Gastroesophageal sphincter (tissue), 4 donors: ENCODE measurements at regions not wholly inside any gene's neighbourhood (a gene's known extent, or its start where the extent isn't known, plus 50 kb on each side); places are given as distances from the start of the nearest gene placed in this dataset.
"Not testable (repeated sequence)": the region's sequence is repeated elsewhere in the genome, so short reads cannot be mapped to it uniquely, and the experiment has no call there.

Experiments used
- ATAC-seq: fragments of 150-250 bp; one replicate; pipeline ENCODE4 v1.9.1; 2016; ENCODE audit warnings: mild to moderate bottlenecking, moderate library complexity
- H3K27ac ChIP-seq, 4 donors: fragments of 200-600 bp; sonication (generic) in 3 of 4; 1 replicate in 3 of 4; 2 replicates in 1 of 4; pipeline ENCODE4 v1.5.1; 2016 to 2019
- H3K27me3 ChIP-seq: fragments of 200-600 bp; sonication (generic); one replicate; pipeline ENCODE4 v1.5.1; 2019
- H3K36me3 ChIP-seq, 2 donors: fragments of 200-600 bp; sonication (generic); one replicate each; pipeline ENCODE4 v1.5.1; 2019; ENCODE audit warnings: control low read depth in 1 of 2
- H3K4me1 ChIP-seq, 3 donors: fragments of 200-600 bp; sonication (generic); 1 replicate in 2 of 3; 2 replicates in 1 of 3; pipeline ENCODE4 v1.5.1; 2016 to 2019; ENCODE audit warnings: control low read depth in 2 of 3
- H3K4me3 ChIP-seq, 2 donors: fragments of 200-600 bp; sonication (generic); one replicate each; pipeline ENCODE4 v1.5.1; 2019; ENCODE audit warnings: mild to moderate bottlenecking in 1 of 2, moderate library complexity in 1 of 2
- H3K9me3 ChIP-seq, 3 donors: fragments of 200-600 bp; sonication (generic); one replicate each; pipeline ENCODE4 v1.5.1; 2017 to 2019; ENCODE audit warnings: control low read depth in 2 of 3
- CTCF ChIP-seq, 4 experiments: fragments of 200-600 bp in 2 of 4; fragments of 450-650 bp in 2 of 4; sonication (generic) in 1 of 4; IDR thresholded peaks; one replicate each; pipeline ENCODE4 v1.5.1; 2017 to 2019; ENCODE audit warnings: antibody characterized with exemption in 4 of 4, mild to moderate bottlenecking in 2 of 4, moderate library complexity in 2 of 4
- EP300 ChIP-seq: sonication (generic); formaldehyde crosslinking; IDR thresholded peaks from one replicate; pipeline ENCODE4 v1.6.1; 2017; ENCODE audit warnings: antibody characterized with exemption, mild to moderate bottlenecking
- POLR2A ChIP-seq, 2 donors: fragments of 450-650 bp; IDR thresholded peaks; one replicate each; pipeline ENCODE4 v1.6.1; 2017; ENCODE audit warnings: antibody characterized with exemption in 2 of 2, mild to moderate bottlenecking in 2 of 2, moderate library complexity in 1 of 2
- POLR2AphosphoS5 ChIP-seq: sonication (generic); formaldehyde crosslinking; IDR thresholded peaks from one replicate; pipeline ENCODE4 v1.6.1; 2017; ENCODE audit warnings: antibody characterized with exemption
- WGBS, 2 donors: methylation state at CpG; one replicate each; pipeline ENCODE4 v1.1.5; 2018; ENCODE audit warnings: low coverage in 1 of 2; 5-methylcytosine and 5-hydroxymethylcytosine counted together

GRCh38 chr6:168170841-168171601, 92.0 kb upstream of the FRMD1 start:
- Histone ChIP-seq H3K4me3 (no peak overlapping the region), H3K27me3 (peaks cover 7% of the 10 kb centered on the region), H3K27ac (no peak overlapping the region), H3K4me1 (no peaks in the 10 kb centered on the region), H3K9me3 (no peaks in the 10 kb centered on the region), H3K36me3 (no peaks in the 10 kb centered on the region)
- no peak for ATAC-seq
- TF ChIP-seq POLR2AphosphoS5 (no peak), CTCF (IDR thresholded peaks at IDR 0.05) (no peak), POLR2A (IDR thresholded peaks at IDR 0.05) (no peak), EP300 (no peak)
- WGBS, 2 donors, result 70 to 83% methylated on average over 9 to 15 of the region's 16 CpGs

DNA sequence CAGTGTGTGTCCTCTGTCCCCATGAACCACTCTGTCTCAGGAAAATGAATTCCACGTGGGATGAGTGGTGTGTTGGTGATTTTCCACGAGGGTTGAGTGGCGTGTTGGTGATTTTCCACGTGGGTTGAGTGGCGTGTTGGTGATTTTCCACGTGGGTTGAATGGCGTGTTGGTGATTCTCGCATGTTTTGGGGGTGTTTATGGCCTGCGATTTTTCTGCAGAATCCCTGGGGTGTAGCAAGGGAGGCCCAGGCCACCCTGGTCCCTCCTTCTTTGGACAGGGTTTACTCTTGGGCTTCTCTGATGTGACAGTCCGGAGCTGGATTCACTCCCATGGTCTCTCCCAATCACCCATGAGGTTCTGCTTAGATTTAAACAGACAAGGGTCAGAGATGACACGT, 90.6 kb upstream of the FRMD1 start:
- TF ChIP-seq POLR2A (IDR thresholded peaks at IDR 0.05), result no peak
- TF ChIP-seq CTCF (IDR thresholded peaks at IDR 0.05), result no peak
- TF ChIP-seq POLR2AphosphoS5, result no peak
- TF ChIP-seq EP300, result no peak
- Histone ChIP-seq H3K36me3 (no peaks in the 10 kb centered on the region), H3K4me1 (no peaks in the 10 kb centered on the region), H3K27me3 (peaks cover 7% of the 10 kb centered on the region), H3K4me3 (no peak overlapping the region), H3K27ac (no peak overlapping the region), H3K9me3 (no peaks in the 10 kb centered on the region)
- ATAC-seq, result no peak
- WGBS, 2 donors, result 88 to 93% methylated on average over 8 to 10 of the region's 11 CpGs

GRCh38 chr6:168168936-168169335, 89.9 kb upstream of the FRMD1 start:
- not testable (repeated sequence) for H3K27me3 ChIP-seq, H3K4me1 ChIP-seq, H3K9me3 ChIP-seq, H3K36me3 ChIP-seq, H3K27ac ChIP-seq, H3K4me3 ChIP-seq, ATAC-seq
- 100% methylated on average over 2 to 3 of the region's 12 CpGs for WGBS, 2 donors

DNA sequence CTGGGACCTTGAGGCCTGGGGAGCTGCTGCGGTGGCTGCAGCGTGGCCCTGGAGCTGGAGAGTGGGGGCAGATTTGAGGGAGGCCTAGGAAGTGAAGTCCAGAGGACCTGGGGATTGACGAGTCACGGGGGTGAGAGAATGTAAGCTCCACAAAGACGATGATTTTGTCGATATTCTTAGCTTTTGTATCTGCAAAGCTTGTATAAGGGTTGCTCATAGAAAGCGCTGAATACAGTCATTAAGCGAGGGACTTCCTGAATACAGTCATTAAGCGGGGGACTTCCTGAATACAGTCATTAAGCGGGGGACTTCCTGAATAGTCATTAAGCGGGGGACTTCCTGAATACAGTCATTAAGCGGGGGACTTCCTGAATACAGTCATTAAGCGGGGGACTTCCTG, 89.3 kb upstream of the FRMD1 start:
- not testable (repeated sequence) for ATAC-seq, H3K27ac ChIP-seq, H3K4me3 ChIP-seq, H3K36me3 ChIP-seq, H3K4me1 ChIP-seq, H3K27me3 ChIP-seq, H3K9me3 ChIP-seq
- 86 to 90% methylated on average over 9 to 11 of the region's 13 CpGs for WGBS, 2 donors

GRCh38 chr6:168167431-168168315, 88.7 kb upstream of the FRMD1 start:
- Histone ChIP-seq H3K27ac (no peak overlapping the region), H3K4me1 (peaks cover 0 to 4% (median 0%) of the 10 kb centered on the region in 3 donors), H3K4me3 (no peak overlapping the region), H3K9me3 (no peaks in the 10 kb centered on the region), H3K27me3 (peaks cover 7% of the 10 kb centered on the region), H3K36me3 (no peaks in the 10 kb centered on the region)
- WGBS, 2 donors, result 100% methylated on average over 4 to 5 of the region's 12 CpGs
- no peak for ATAC-seq
- TF ChIP-seq EP300 (no peak), POLR2A (IDR thresholded peaks at IDR 0.05) (no peak), POLR2AphosphoS5 (no peak), CTCF (IDR thresholded peaks at IDR 0.05) (no peak)

DNA sequence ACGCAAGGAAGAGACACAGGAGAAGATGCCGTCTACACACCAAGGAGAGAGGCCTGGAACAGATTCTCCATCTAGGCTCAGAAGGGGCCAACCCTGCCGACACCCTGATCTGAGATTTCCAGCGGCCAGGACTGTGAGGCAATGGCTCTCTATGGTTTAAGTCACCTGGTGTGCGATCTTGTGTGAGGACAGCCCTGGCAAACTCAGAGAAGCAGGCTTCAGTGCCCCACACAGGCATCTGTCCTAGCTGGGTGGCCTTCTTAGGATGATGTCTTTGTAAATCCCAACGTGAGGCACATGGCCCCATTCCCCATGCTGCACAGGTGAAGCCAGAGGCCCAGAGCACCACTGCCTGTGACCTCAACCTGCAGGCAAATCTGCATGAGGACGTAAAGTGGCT, 87.6 kb upstream of the FRMD1 start:
- TF ChIP-seq POLR2A (IDR thresholded peaks at IDR 0.05) (no peak), POLR2AphosphoS5 (no peak), EP300 (no peak), CTCF (IDR thresholded peaks at IDR 0.05) (no peak)
- Histone ChIP-seq H3K36me3 (no peaks in the 10 kb centered on the region), H3K4me1 (peaks cover 0 to 4% (median 0%) of the 10 kb centered on the region in 3 donors), H3K27me3 (peaks cover 7% of the 10 kb centered on the region), H3K27ac (no peak overlapping the region), H3K4me3 (no peak overlapping the region), H3K9me3 (no peaks in the 10 kb centered on the region)
- no peak for ATAC-seq
- WGBS, 2 donors, result 83% methylated on average over 5 of the region's 7 CpGs; no CpG with 5 or more reads in 1 of the 2 donors
